HCT116 (cell line): ENCODE measurements at regions not wholly inside any gene's neighbourhood (a gene's known extent, or its start where the extent isn't known, plus 50 kb on each side); places are given as distances from the start of the nearest gene placed in this dataset.

Source experiments
- JUND ChIP-seq: IDR thresholded peaks from 2 replicates; pipeline ENCODE4 v1.6.1; 2012
- POLR2AphosphoS5 ChIP-seq: IDR thresholded peaks from 2 replicates; pipeline ENCODE4 v1.6.1; 2011; ENCODE audit warnings: mild to moderate bottlenecking, low read depth, low read length, moderate library complexity
- ZBTB33 ChIP-seq: IDR thresholded peaks from 2 replicates; pipeline ENCODE4 v1.6.1; 2011; ENCODE audit warnings: mild to moderate bottlenecking, low read length, moderate library complexity; ENCODE audit not compliant: insufficient replicate concordance; ENCODE audit errors: extremely low read depth
- ZNF274 ChIP-seq: fragments of 200-500 bp; sonication (Bioruptor generic); IDR thresholded peaks from 2 replicates; pipeline ENCODE4 v1.6.1; 2014; ENCODE audit warnings: mild to moderate bottlenecking, low read depth, low read length, inconsistent platforms
- TF ChIP-seq, protein P1 (sequence below), 3 experiments: fragments of 200-600 bp in 1 of 3; sonication (generic) in 1 of 3; IDR thresholded peaks in 2 of 3; conservative IDR thresholded peaks in 1 of 3; 2 replicates each; pipeline ENCODE4 v1.5.1; 2012 to 2017; ENCODE audit warnings: low read depth in 2 of 3, low read length in 2 of 3, antibody characterized with exemption in 1 of 3, borderline replicate concordance in 1 of 3, control low read depth in 1 of 3, mild to moderate bottlenecking in 1 of 3, mixed read lengths in 1 of 3, mixed run types in 1 of 3, moderate library complexity in 1 of 3; ENCODE audit not compliant: insufficient read depth in 1 of 3
- TF ChIP-seq, protein P2 (sequence below): IDR thresholded peaks from 2 replicates; pipeline ENCODE4 v1.6.1; 2012; ENCODE audit warnings: low read depth

DNA sequence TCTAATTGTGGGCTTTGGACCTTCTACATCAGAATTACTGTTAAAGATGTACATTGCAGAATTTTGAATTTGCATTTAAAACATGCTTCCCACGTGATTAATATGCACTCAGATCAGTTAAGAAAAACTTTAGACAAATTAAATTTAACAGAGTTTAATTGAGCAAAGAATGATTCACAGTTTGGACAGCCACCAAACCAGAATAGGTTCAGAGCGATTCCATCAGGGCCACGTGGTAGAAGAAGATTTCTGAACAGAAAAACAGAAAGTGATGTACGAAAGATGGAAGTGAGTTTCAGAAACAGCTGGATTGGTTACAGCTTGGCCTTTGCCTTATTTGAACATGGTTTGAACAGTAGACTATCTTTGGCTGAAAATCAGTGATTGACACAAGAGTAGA lies 704.2 kb upstream of the MAP3K7 start:
- TF ChIP-seq POLR2AphosphoS5: no peak
- TF ChIP-seq, protein P1, sequence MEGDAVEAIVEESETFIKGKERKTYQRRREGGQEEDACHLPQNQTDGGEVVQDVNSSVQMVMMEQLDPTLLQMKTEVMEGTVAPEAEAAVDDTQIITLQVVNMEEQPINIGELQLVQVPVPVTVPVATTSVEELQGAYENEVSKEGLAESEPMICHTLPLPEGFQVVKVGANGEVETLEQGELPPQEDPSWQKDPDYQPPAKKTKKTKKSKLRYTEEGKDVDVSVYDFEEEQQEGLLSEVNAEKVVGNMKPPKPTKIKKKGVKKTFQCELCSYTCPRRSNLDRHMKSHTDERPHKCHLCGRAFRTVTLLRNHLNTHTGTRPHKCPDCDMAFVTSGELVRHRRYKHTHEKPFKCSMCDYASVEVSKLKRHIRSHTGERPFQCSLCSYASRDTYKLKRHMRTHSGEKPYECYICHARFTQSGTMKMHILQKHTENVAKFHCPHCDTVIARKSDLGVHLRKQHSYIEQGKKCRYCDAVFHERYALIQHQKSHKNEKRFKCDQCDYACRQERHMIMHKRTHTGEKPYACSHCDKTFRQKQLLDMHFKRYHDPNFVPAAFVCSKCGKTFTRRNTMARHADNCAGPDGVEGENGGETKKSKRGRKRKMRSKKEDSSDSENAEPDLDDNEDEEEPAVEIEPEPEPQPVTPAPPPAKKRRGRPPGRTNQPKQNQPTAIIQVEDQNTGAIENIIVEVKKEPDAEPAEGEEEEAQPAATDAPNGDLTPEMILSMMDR (IDR thresholded peaks at IDR 0.05 in 2 of 3, conservative IDR thresholded peaks at IDR 0.05 in 1 of 3; ENCODE audit: borderline replicate concordance in 1 of 3, insufficient read depth in 1 of 3, low read depth in 2 of 3, low read length in 2 of 3): no peak
- no peak for TF ChIP-seq ZBTB33
- TF ChIP-seq ZNF274: no peak
- TF ChIP-seq JUND: no peak
- TF ChIP-seq, protein P2, sequence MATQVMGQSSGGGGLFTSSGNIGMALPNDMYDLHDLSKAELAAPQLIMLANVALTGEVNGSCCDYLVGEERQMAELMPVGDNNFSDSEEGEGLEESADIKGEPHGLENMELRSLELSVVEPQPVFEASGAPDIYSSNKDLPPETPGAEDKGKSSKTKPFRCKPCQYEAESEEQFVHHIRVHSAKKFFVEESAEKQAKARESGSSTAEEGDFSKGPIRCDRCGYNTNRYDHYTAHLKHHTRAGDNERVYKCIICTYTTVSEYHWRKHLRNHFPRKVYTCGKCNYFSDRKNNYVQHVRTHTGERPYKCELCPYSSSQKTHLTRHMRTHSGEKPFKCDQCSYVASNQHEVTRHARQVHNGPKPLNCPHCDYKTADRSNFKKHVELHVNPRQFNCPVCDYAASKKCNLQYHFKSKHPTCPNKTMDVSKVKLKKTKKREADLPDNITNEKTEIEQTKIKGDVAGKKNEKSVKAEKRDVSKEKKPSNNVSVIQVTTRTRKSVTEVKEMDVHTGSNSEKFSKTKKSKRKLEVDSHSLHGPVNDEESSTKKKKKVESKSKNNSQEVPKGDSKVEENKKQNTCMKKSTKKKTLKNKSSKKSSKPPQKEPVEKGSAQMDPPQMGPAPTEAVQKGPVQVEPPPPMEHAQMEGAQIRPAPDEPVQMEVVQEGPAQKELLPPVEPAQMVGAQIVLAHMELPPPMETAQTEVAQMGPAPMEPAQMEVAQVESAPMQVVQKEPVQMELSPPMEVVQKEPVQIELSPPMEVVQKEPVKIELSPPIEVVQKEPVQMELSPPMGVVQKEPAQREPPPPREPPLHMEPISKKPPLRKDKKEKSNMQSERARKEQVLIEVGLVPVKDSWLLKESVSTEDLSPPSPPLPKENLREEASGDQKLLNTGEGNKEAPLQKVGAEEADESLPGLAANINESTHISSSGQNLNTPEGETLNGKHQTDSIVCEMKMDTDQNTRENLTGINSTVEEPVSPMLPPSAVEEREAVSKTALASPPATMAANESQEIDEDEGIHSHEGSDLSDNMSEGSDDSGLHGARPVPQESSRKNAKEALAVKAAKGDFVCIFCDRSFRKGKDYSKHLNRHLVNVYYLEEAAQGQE: no peak
